ENCODE measurements at regions not wholly inside any gene's neighbourhood (a gene's known extent, or its start where the extent isn't known, plus 50 kb on each side); places are given as distances from the start of the nearest gene placed in this dataset.

DNA sequence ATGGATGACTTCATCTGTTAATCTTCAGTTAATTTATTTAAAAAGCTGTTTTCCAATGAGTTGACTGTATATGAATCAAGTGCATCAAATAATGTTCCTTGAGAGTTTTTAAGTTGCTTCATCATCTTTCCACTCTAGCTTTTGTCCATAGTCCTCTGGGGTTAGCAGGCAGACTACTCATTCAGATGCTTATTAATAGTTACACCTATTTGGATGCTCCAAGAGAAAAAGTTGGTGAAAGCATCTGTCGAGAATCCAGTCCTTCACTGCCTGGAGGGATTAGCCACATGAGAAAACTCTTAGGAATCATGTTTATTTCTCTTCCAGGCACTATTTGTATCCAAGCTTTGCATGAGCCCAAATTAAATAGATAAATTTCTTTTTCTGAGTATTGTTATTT, 70.2 kb downstream of the DACT1 start:
- H3K4me1 Mint-ChIP-seq: peaks cover 8 to 17% of the 10 kb centered on the region in 2 experiments
- WGBS (ENCODE audit: extremely low coverage, insufficient read length, low lambda C conversion rate): no CpG with 5 or more reads among the region's 1 CpG
- no peaks in the 10 kb centered on the region for H3K9me3 Mint-ChIP-seq
- Histone ChIP-seq H2AFZ (ENCODE audit: low read length) (no peak overlapping the region), H3K27me3 (ENCODE audit: insufficient read depth, low read length) (no peaks in the 10 kb centered on the region), H2BK12ac (ENCODE audit: insufficient read length, low read depth, low read length) (no peak overlapping the region), H3K14ac (ENCODE audit: insufficient read depth, low read length) (no peak overlapping the region), H2BK15ac (ENCODE audit: low read depth, low read length) (no peak overlapping the region), H4K8ac (replicated peaks; ENCODE audit: insufficient read length, low read depth, low read length) (no peak overlapping the region), H2BK5ac (ENCODE audit: insufficient read length, low read length) (no peak overlapping the region), H3K18ac (ENCODE audit: insufficient read length, low read depth, low read length) (no peak overlapping the region), H3K4me2 (ENCODE audit: insufficient read depth, insufficient read length, low read length) (no peak overlapping the region), H3K56ac (ENCODE audit: insufficient read length, low read depth, low read length) (no peak overlapping the region), H3K23ac (ENCODE audit: insufficient read length, low read depth, low read length) (no peak overlapping the region), H4K91ac (ENCODE audit: insufficient read length, low read depth, low read length) (no peak overlapping the region), H3K79me2 (ENCODE audit: insufficient read depth, low read length) (no peaks in the 10 kb centered on the region), H3K9ac (ENCODE audit: extremely low read depth, insufficient read length, low read length) (no peak overlapping the region), H3K27ac (ENCODE audit: insufficient read length, low read depth, low read length) (no peak overlapping the region), H2AK5ac (ENCODE audit: insufficient read length, low read length) (no peak overlapping the region), H2BK120ac (ENCODE audit: low read depth, low read length, poor library complexity, severe bottlenecking) (no peak overlapping the region), H3K9me3 (ENCODE audit: control insufficient read depth, low read depth, low read length) (no peaks in the 10 kb centered on the region), H3T11ph (ENCODE audit: low read length) (no peak overlapping the region), H4K5ac (ENCODE audit: insufficient read length, low read depth, low read length) (no peak overlapping the region), H2BK20ac (ENCODE audit: low read depth, low read length, poor library complexity, severe bottlenecking) (no peak overlapping the region), H3K4ac (ENCODE audit: low read depth, low read length) (no peak overlapping the region), H3K23me2 (ENCODE audit: insufficient read length, low read depth, low read length, poor library complexity, severe bottlenecking) (no peaks in the 10 kb centered on the region), H3K4me1 (ENCODE audit: insufficient read depth, low read length) (peaks cover 4% of the 10 kb centered on the region; the same call in 1 of the 2 replicates), H4K20me1 (ENCODE audit: control insufficient read depth, insufficient read depth, insufficient read length) (no peaks in the 10 kb centered on the region), H3K79me1 (ENCODE audit: insufficient read depth, low read depth, low read length, poor library complexity, severe bottlenecking) (no peaks in the 10 kb centered on the region)
- DNase-seq: no peak
- H3K4me3 Mint-ChIP-seq: no peak overlapping the region
- no peaks in the 10 kb centered on the region for H3K36me3 Mint-ChIP-seq (ENCODE audit: insufficient read depth in 1 of 3, low read depth in 3 of 3)
- H3K27ac Mint-ChIP-seq: no peak overlapping the region
- H3K27me3 Mint-ChIP-seq (ENCODE audit: low read depth): peaks cover 1% of the 10 kb centered on the region; the same call in 1 of the 2 replicates
- TF ChIP-seq, protein P1, sequence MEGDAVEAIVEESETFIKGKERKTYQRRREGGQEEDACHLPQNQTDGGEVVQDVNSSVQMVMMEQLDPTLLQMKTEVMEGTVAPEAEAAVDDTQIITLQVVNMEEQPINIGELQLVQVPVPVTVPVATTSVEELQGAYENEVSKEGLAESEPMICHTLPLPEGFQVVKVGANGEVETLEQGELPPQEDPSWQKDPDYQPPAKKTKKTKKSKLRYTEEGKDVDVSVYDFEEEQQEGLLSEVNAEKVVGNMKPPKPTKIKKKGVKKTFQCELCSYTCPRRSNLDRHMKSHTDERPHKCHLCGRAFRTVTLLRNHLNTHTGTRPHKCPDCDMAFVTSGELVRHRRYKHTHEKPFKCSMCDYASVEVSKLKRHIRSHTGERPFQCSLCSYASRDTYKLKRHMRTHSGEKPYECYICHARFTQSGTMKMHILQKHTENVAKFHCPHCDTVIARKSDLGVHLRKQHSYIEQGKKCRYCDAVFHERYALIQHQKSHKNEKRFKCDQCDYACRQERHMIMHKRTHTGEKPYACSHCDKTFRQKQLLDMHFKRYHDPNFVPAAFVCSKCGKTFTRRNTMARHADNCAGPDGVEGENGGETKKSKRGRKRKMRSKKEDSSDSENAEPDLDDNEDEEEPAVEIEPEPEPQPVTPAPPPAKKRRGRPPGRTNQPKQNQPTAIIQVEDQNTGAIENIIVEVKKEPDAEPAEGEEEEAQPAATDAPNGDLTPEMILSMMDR (conservative IDR thresholded peaks at IDR 0.05): no peak
